HG03045 (cell line): ENCODE measurements at regions not wholly inside any gene's neighbourhood (a gene's known extent, or its start where the extent isn't known, plus 50 kb on each side); places are given as distances from the start of the nearest gene placed in this dataset.

ENCODE experiments used
- ATAC-seq: cut with Tn5 transposase; IDR thresholded peaks from one replicate; pipeline ENCODE4 v1.9.1; 2021; ENCODE audit warnings: mild to moderate bottlenecking, moderate library complexity; ENCODE audit not compliant: unreplicated experiment

GRCh38 chr6:105909106-105909505, 177.0 kb upstream of the PRDM1 start:
- ATAC-seq = no peak

GRCh38 chr6:105907991-105908390, 178.1 kb upstream of the PRDM1 start:
- ATAC-seq = no peak

GRCh38 chr6:105907301-105907700, 178.8 kb upstream of the PRDM1 start:
- ATAC-seq = no peak

GRCh38 chr6:105902401-105903031, 183.6 kb upstream of the PRDM1 start:
- no peak for ATAC-seq

- no peak for ATAC-seq
Observed at GRCh38 chr6:105901583-105901982, 184.6 kb upstream of the PRDM1 start.

- no peak for ATAC-seq
Observed at GRCh38 chr6:105900125-105900937, 185.8 kb upstream of the PRDM1 start.

- peak; percentile 76 for ATAC-seq
Observed at GRCh38 chr6:105898286-105898685, 187.8 kb upstream of the PRDM1 start.

- no peak for ATAC-seq
Observed at GRCh38 chr6:105897131-105897530, 189.0 kb upstream of the PRDM1 start.

GRCh38 chr6:105896821-105897095, 189.4 kb upstream of the PRDM1 start:
- ATAC-seq = no peak

GRCh38 chr6:105896052-105896820, 189.9 kb upstream of the PRDM1 start:
- peak; percentile 31 for ATAC-seq

GRCh38 chr6:105894556-105894955, 191.6 kb upstream of the PRDM1 start:
- no peak for ATAC-seq

GRCh38 chr6:105893741-105894140, 192.4 kb upstream of the PRDM1 start:
- ATAC-seq = no peak

- peak; percentile 79 for ATAC-seq
Observed at GRCh38 chr6:105892577-105893262, 193.4 kb upstream of the PRDM1 start.

- ATAC-seq = no peak
Observed at GRCh38 chr6:105890521-105891244, 195.5 kb upstream of the PRDM1 start.

GRCh38 chr6:105889902-105890301, 196.2 kb upstream of the PRDM1 start:
- ATAC-seq = no peak

GRCh38 chr6:105886814-105887544, 199.2 kb upstream of the PRDM1 start:
- no peak for ATAC-seq

- no peak for ATAC-seq
Observed at GRCh38 chr6:105886066-105886813, 199.9 kb upstream of the PRDM1 start.

GRCh38 chr6:105884426-105884825, 201.7 kb upstream of the PRDM1 start:
- ATAC-seq = no peak

- ATAC-seq = no peak
Observed at GRCh38 chr6:105884011-105884410, 202.1 kb upstream of the PRDM1 start.
